ENCODE measurements at regions not wholly inside any gene's neighbourhood (a gene's known extent, or its start where the extent isn't known, plus 50 kb on each side); places are given as distances from the start of the nearest gene placed in this dataset.

DNA sequence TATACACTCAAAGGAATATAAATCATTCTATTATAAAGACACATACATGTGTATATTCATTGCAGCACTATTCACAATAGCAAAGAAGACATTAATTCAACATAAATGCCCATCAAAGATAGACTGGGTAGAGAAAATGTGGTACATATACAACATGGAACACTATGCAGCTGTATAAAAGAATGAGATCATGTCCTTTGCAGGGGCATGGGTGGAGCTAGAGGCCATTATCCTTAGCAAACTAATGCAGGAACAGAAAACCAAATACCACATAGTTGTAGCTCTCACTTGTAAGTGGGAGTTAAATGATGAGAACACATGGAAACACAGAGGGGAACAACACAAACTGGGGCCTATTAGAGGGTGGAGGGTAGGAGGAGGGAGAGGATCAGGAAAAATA, 121.0 kb upstream of the LOC128125822 start:
- no peak overlapping the region for H3K27ac ChIP-seq
- no peak for TF ChIP-seq ZFX (IDR thresholded peaks at IDR 0.05; ENCODE audit: borderline replicate concordance)
- TF ChIP-seq, protein P1, sequence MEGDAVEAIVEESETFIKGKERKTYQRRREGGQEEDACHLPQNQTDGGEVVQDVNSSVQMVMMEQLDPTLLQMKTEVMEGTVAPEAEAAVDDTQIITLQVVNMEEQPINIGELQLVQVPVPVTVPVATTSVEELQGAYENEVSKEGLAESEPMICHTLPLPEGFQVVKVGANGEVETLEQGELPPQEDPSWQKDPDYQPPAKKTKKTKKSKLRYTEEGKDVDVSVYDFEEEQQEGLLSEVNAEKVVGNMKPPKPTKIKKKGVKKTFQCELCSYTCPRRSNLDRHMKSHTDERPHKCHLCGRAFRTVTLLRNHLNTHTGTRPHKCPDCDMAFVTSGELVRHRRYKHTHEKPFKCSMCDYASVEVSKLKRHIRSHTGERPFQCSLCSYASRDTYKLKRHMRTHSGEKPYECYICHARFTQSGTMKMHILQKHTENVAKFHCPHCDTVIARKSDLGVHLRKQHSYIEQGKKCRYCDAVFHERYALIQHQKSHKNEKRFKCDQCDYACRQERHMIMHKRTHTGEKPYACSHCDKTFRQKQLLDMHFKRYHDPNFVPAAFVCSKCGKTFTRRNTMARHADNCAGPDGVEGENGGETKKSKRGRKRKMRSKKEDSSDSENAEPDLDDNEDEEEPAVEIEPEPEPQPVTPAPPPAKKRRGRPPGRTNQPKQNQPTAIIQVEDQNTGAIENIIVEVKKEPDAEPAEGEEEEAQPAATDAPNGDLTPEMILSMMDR (IDR thresholded peaks at IDR 0.05), result no peak

DNA sequence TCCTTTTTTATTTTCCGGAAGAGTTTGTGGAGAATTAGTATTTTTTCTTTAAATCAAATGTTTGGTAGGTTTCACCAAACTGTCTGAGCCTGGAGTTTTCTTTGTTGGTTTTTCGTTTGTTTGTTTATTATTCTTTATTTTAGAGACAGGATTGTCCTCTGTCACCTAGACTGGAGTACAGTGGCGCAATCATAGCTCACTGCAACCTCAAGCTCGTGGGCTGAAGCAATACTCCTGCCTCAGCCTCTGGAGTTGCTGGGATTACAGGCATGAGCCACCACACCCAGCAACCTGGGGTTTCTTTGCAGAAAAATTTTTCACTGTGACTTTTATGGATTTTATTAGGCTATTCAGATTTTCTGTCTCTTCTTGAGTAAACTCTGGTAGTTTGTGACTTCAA, 120.2 kb upstream of the LOC128125822 start:
- no peak overlapping the region for H3K27ac ChIP-seq
- TF ChIP-seq, protein P1 (IDR thresholded peaks at IDR 0.05), result no peak
- no peak for TF ChIP-seq ZFX (IDR thresholded peaks at IDR 0.05; ENCODE audit: borderline replicate concordance)

DNA sequence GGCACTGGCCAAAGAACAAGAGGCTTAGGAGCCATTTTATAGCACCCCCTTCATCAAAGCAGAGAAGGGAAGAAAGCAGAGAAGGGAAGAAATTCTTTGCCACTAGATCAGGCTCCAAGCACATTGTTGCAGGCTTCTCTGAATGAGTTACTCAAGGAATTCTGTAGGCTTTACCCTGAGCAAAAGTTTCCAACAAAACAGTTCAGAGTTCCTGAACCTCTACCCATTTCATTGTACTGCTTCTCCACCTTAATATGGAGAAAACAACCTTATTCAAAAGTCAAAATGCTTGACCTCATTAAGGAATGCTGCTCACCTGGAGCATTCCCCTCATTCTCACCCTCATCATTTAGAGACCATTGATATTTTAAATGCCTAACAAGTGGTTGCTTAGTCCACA, 115.5 kb upstream of the LOC128125822 start:
- H3K27ac ChIP-seq, result no peak overlapping the region
- TF ChIP-seq ZFX (IDR thresholded peaks at IDR 0.05; ENCODE audit: borderline replicate concordance), result no peak
- TF ChIP-seq, protein P1 (IDR thresholded peaks at IDR 0.05), result no peak

DNA sequence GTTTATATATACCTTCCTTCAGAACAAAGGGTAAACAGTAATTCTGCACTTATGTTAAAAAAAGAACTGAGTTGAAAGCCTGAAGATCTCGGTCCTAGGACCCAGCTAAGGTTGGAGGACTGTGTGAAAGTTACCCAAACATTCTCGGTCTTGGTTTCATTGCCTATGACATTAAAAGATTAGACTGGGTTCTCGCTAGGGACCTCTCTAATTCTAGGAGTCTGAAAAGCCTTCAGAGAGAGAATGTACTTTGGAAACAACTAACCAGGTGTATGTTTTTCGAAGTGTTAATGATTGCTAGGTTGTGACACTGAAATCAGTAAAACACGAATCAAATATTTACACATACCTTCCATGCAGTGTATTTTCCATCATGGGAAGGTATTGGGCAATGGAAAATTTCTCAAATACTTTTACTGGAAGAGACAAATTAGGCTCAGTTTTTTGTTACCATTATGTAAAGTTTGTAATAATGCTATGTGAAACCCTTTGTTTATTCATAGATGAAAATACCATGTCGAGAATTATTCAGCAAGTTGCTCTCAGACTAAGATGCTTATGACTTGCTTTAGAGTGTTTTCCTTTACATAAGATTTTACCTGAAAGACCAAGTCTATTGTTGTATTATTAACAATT, 113.7 kb upstream of the LOC128125822 start:
- no peak for TF ChIP-seq ZFX (IDR thresholded peaks at IDR 0.05; ENCODE audit: borderline replicate concordance)
- TF ChIP-seq, protein P1 (IDR thresholded peaks at IDR 0.05), result no peak
- H3K27ac ChIP-seq, result peak overlapping the region; percentile 89

DNA sequence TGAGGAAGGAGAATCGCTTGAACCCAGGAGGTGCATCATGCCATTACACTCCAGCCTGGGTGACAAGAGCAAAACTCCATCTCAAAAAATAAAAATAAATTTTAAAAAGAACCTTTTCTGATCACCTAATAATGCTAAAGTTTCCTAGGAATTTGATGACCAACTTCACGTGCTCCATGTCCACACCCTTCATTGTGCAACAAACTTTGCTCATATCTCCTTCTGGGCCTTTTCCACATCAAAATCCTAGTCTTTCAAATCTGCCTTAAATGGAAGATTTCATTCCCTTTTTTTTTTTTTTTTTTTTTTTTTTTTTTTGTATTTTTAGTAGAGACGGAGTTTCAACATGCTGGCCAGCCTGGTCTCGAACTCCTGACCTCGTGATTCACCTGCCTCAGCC, 112.5 kb upstream of the LOC128125822 start:
- peak overlapping the region; percentile 89 for H3K27ac ChIP-seq
- TF ChIP-seq, protein P1 (IDR thresholded peaks at IDR 0.05), result no peak
- TF ChIP-seq ZFX (IDR thresholded peaks at IDR 0.05; ENCODE audit: borderline replicate concordance), result no peak

DNA sequence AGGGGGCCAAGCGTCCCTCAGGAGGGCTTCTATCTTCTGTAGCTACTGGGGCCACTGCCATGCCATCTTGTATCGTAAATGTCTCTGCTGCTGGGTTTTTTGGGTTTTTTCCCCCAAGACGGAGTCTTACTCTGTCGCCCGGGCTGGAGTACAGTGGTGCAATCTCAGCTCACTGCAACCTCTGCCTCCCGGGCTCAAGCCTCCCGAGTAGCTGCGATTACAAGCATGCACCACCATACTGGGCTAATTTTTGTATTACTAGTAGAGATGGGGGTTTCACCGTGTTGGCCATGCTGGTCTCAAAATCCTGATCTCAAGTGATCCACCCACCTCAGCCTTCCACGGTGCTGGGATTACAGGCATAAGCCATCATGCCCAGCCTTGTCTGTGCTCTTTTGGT, 111.3 kb upstream of the LOC128125822 start:
- no peak overlapping the region for H3K27ac ChIP-seq
- no peak for TF ChIP-seq ZFX (IDR thresholded peaks at IDR 0.05; ENCODE audit: borderline replicate concordance)
- TF ChIP-seq, protein P1 (IDR thresholded peaks at IDR 0.05), result no peak

DNA sequence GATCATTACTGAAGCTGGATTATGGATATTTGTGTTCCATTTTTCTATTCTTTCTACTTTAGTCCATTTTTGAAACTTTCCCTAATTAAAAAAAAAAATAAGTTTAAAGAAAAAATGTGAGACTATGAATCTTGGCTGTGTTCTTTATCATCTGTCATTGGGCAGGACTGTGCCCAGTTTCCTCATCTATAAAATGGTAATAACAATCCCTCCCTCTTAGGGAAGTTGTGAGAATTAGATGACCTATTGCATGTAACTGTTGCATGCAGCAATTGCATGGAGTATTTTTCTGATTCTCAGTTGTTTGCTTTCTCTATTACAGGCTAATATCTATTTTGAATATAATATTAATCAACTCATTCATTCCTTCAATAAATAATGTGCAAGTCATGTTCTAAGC, 108.2 kb upstream of the LOC128125822 start:
- no peak for TF ChIP-seq ZFX (IDR thresholded peaks at IDR 0.05; ENCODE audit: borderline replicate concordance)
- TF ChIP-seq, protein P1 (IDR thresholded peaks at IDR 0.05), result no peak
- no peak overlapping the region for H3K27ac ChIP-seq
